Epidermal melanocyte (primary cell): ENCODE measurements at regions not wholly inside any gene's neighbourhood (a gene's known extent, or its start where the extent isn't known, plus 50 kb on each side); places are given as distances from the start of the nearest gene placed in this dataset.

ENCODE experiments used
- DNase-seq: peaks from one replicate; pipeline ENCODE4 v3.0.0; 2011; ENCODE audit warnings: low spot score; ENCODE audit not compliant: insufficient read length

DNA sequence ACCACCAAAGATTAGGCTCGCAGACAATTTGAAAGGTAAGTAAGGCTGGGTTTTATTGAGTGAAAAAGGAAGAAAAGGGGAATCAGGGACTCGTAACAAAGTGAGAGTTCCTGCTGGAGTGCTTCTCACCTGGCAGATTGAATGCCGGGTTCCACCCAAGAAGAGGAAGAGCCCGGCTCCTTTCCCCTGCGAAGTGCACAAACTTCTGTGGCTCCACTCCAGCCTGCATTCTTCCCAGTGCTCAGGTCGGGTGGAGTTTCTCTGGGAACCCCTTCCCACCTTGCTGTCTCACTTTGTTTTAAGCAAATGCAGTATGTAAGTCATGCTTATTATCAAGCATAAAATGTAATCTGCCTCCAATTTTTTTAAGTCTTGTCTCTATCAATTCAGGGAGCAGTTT is 87.1 kb upstream of the TMEM106B start:
- DNase-seq = no peak

DNA sequence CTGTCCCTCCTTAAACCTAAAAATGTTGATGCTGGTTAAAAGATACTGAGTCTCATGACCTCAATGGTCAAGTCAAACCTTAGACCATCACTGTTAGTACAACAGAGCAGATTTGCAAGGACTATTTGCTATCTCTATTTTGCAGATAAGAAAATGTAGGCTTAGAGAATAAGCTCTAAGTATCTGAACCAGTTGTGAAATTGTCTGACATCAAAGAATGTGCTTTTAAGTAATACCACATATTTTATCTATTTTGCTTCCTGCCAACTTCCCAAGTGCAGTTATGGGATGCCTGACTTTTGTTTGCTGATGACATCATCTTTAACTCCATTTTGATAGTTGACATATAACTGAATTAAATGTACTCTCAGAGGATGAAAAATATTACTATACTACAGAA is 83.6 kb upstream of the TMEM106B start:
- DNase-seq = no peak

DNA sequence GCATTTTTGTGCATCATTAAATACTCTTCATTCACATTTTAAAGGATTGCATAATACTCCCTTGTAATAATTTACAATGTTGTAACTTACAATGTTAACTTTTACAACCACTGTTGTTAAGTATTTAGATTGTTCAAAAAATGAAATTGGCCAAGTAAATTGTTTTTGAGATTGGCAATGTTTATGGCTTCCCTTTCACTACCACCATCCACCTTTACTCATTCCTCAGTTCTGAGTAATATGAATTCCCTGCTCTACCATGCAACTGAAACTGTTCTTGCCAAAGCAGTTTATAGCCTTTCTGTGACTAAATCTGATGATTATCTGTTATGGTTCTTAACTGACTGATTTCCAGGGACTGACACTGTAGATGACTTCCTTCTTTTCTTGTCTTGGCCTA is 80.5 kb upstream of the TMEM106B start:
- no peak for DNase-seq

DNA sequence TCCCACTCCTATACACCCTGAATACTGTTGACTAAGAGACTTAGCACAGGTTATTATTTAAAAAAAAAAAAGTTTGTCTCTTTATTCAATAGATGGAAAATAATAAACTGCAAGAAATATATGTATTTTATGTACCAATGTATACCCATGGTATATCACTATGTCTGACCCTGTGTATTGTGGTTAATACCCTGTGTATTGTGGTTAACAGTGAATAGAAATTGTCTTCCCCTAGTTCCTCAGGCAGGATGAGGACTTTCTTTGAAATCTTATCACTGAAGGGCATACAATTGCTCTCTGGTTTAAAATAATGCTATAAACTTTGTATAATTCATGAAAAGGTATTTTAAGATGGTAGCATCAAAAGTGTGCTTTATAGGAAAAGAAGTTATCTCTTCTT is 80.0 kb upstream of the TMEM106B start:
- DNase-seq = no peak

DNA sequence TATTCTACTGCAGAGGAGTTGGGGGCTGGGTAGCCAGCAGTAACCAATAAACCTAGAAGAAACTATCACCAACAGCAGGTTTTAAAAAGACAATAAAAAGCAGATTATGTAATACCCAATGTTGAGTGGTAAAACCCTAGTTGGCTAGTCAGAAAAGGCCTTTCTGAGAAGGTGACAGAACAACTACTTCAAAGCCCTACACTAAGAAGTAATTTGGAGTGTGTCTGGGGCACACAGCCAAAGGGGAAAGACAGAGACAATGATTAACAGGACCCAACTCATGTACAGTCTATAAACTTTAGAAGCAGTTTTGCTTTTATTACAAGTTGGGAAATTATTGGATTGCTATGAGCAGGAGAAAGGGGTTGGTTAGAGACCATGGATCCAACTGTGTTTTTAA is 77.2 kb upstream of the TMEM106B start:
- DNase-seq = no peak

DNA sequence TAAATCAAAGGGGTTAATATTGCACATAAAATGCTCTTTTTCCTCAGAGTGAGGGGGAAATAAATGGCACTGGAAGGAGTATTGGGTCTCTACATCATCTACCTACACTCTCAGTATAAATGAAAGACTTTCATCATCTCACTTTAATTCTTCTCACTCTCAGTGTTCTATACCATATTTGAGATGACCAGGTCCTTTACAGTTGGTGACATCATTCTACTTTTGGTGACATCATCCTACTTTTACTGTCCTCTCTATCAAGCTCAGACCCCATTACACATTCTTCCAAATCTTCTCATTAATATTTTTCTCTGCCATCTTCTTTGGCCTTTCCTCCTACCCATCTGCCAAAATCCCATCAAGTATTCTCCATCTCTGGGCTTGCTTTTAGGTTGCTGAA is 74.6 kb upstream of the TMEM106B start:
- DNase-seq = no peak

DNA sequence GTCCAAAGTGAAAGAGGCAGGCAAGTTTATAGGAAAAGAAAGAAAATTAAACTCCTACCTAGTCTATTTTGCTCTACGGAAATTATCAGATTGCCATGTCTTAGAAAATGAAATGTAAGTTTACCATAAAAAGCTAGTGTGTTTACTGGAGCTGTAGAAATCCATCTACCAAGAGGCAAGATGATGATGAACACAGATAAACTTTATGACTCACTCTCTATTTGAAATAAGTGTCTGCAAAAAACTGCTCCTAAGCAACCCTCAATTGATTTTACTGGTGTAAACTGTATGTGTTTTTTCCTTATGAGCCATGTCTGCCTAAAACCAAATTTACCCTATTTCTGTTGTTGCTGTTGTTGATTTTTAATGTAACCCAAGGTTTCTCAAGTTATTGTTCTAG is 73.8 kb upstream of the TMEM106B start:
- DNase-seq = no peak

DNA sequence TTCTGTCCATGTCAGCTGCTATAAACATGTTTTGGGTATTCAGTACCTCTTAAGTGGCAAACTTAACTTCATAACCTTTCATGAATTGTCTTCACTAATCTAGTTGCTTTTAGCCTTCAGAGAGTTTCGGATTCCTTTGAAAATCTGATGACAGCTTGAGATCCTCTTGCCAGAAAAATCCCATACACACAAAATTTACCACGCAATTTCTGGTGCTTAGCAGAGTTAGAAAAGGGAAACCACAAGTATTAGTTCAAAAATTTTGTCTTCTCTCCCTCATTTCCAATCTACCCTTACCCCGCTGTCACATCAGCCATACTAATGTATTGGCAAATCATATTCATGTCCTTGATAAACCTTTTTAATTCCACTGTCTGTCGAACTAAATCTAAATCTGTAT is 72.7 kb upstream of the TMEM106B start:
- no peak for DNase-seq

DNA sequence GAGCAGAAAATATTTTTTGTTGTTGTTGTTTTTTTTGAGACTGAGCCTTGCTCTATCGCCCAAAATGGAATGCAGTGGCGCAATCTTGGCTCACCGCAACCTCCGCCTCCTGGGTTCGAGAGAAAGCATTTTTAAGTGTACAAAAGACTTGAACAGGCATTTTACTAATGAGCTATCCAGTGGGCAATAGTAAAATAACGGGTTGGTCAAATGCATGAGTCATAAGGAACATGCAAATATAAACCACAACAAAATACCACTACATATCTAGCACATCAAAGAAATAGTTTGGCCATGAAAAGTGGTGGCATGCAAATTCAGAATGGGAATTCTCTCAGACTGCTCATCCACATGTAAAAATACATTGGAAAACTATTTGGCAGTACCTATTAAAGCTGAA is 71.7 kb upstream of the TMEM106B start:
- no peak for DNase-seq

DNA sequence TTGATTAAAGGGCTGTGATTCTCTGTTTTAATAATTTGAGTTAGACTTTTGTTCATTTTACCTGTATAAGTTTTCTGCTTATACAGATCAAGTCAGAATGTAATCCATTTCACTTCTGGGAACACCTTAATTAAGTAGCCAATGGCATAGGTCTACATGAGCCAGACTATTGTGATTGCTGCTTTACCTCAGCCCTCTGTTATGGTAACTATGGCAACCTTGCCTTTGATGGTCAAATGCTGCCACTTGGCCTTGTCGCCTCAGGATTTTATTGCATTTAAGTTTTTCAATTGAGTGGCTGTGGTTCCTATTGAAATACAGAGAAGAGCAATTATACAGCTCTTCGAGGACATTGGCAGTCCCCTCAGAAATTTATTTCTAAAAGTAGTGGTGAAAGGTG is 64.3 kb upstream of the TMEM106B start:
- no peak for DNase-seq

DNA sequence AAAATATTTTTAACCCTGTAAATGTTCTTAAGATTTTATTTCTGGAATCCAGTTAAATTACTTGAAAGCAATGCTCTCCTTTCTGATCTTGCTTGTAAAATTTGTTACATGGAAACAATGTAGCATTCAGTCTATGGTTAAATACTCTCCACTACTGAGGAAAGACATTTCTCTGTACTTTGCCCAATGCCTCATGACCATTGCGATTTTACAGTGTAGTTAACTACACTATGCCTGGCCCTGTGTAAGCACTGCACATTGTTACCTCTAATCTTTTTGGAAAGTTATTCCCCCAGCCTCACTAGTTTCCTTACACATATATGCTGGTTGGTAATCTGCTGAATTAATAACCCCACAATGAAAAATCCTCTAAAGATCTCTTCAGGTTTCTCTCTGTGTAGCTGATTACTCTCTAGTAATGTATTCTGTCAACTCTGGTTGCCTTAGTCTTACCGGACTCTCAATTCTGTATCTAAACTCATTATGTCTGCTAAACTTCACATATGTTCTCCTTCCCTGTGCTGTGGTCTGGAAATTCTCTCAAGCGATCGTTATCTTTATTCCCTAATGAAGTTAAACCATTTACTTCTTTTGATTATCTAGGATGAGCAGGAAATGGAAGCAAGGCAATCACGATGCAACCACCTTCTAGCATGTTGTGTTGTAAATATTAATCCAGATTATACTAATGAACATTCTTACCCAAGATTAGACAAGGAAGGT is 58.7 kb upstream of the TMEM106B start:
- DNase-seq = no peak

DNA sequence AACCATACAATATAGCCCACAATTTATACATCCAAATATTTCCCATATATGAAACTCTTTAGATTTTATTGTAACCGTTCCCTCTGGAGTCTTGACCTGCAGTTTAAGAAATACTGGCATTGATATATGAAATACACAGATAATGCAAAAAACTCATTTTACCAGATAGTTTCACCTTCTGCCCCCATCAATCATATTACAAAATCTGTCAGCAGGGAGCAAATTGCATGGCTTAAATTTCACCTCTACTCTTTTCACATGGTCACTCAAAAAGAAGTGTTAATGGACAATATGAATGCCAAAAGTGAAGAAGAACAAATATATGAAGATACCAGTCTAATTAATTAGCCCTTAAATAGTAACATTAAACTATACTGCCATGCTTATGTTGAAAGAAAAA is 57.0 kb upstream of the TMEM106B start:
- no peak for DNase-seq

DNA sequence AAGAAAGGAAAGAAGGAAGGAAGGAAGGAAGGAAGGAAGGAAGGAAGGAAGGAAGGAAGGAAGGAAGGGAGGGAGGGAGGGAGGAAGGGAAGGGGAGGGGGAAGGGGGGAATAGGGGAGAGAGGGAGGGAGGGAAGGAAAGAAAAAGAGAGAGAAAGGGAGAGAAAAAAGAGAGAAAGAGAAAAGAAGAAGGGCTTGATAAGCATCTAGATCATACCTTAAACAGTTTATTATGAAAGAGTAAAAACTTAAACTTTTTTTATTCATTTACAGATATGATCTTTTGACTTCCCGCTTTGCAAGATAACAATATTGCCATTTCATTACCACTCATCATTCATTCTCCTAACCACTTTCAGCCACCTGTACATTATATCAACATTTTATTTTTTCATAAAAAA is 53.6 kb upstream of the TMEM106B start:
- DNase-seq = no peak

DNA sequence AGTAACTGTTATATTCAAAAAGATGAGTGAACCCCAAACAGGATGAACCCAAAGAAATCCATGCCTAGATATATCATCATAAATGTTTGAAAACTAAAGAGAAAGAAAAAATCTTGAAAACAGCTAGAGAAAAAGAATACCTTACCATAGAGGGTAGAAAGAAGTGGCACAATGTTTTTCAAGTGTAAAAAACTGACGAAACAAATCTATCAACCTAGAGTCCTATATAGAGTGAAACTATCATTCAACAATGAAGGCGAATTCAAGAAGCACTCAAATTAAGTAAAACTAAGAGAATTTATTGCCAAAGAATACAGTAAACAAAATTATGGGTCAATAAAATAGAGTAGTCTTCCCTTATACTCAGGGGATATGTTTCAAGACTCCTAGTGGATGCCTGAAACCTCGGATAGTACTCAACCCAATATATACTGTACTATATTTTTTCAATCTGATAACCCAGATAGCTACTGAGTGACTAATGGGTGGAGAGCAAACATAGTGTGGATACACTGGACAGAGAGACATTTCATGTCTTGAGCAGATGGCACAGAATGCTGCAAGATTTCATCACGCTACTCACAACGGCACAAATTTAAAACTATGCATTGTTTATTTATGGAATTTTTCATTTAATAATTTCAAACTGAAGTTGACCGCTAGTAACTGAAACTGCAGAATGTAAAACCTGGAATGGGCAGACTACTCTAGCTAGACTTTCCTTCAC is 52.6 kb upstream of the TMEM106B start:
- DNase-seq = no peak

DNA sequence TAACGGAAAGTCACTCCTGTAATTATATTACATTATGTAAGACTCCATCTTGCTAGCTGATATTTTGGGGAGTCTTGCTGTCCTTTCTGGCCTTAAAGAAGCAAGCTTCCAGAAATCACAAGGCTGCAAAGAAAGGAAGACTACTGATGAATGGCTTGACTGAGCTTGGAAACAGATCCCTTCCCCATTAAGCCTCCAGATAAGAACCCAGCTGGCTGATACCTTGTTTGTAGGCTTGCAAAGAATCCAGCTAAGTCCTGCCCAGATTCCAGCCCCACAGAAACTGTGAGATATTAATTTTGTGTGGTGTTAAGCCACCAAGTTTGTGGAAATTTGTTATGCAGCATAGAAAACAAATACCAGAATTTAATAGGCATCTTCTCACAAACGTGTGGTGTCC is 49.9 kb upstream of the TMEM106B start:
- DNase-seq = no peak
